WI38 (cell line): ENCODE measurements at regions not wholly inside any gene's neighbourhood (a gene's known extent, or its start where the extent isn't known, plus 50 kb on each side); places are given as distances from the start of the nearest gene placed in this dataset.

Experiments
- H3K4me3 ChIP-seq: 2 replicates; pipeline ENCODE4 v1.5.1; 2011; ENCODE audit warnings: low read depth, mild to moderate bottlenecking, control low read depth, low read length
- TF ChIP-seq, protein P1 (sequence below): IDR thresholded peaks from 2 replicates; pipeline ENCODE4 v1.5.1; 2012; ENCODE audit warnings: low read depth, mild to moderate bottlenecking, control low read depth, low read length

GRCh38 chr4:18524667-18525066 is 503.1 kb upstream of the LCORL start:
- no peak overlapping the region for H3K4me3 ChIP-seq
- TF ChIP-seq, protein P1, sequence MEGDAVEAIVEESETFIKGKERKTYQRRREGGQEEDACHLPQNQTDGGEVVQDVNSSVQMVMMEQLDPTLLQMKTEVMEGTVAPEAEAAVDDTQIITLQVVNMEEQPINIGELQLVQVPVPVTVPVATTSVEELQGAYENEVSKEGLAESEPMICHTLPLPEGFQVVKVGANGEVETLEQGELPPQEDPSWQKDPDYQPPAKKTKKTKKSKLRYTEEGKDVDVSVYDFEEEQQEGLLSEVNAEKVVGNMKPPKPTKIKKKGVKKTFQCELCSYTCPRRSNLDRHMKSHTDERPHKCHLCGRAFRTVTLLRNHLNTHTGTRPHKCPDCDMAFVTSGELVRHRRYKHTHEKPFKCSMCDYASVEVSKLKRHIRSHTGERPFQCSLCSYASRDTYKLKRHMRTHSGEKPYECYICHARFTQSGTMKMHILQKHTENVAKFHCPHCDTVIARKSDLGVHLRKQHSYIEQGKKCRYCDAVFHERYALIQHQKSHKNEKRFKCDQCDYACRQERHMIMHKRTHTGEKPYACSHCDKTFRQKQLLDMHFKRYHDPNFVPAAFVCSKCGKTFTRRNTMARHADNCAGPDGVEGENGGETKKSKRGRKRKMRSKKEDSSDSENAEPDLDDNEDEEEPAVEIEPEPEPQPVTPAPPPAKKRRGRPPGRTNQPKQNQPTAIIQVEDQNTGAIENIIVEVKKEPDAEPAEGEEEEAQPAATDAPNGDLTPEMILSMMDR = no peak

DNA sequence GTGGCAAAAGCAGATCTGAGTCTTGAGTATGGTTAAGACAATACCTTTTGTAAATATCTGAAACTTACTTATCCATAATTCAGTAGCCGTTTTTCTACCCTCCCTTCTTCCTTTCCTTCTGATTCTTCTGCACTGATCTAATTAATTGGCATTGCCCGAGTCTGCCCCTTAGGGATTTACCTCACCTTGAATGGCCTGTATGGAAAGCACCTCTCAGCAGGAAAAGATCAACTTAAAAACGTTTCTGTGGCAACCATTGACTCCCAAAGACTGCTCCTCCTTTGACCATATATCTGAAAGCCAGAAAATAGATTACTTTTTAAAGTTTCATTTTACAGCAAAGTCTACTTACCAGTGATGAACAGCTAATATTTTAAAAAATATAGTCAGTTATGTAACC is 496.5 kb upstream of the LCORL start:
- H3K4me3 ChIP-seq = no peak overlapping the region
- TF ChIP-seq, protein P1 = no peak

GRCh38 chr4:18513861-18514260 is 492.3 kb upstream of the LCORL start:
- TF ChIP-seq, protein P1 = no peak
- no peak overlapping the region for H3K4me3 ChIP-seq

DNA sequence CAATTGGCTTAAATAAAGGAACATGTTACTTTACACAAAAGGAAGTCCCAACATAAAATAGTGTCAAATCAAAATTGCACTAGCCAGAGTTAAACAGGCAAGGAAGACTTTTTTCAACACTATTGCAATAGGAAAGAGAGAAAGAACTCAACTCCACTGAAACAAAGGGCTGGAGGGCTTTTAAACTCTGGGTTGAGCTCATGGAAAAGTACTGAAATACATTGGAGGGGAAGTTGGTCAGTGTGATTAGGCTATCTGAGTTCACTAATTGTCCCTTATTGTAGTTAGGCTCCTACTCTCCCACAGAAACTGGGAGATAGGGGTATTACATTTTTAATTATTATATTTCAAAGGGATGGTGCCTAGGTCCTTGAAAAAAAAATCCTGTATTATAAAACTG is 491.2 kb upstream of the LCORL start:
- no peak overlapping the region for H3K4me3 ChIP-seq
- TF ChIP-seq, protein P1 = no peak

- no peak overlapping the region for H3K4me3 ChIP-seq
- TF ChIP-seq, protein P1 = no peak
These were observed 490.2 kb upstream of the LCORL start for GRCh38 chr4:18511727-18512126.

DNA sequence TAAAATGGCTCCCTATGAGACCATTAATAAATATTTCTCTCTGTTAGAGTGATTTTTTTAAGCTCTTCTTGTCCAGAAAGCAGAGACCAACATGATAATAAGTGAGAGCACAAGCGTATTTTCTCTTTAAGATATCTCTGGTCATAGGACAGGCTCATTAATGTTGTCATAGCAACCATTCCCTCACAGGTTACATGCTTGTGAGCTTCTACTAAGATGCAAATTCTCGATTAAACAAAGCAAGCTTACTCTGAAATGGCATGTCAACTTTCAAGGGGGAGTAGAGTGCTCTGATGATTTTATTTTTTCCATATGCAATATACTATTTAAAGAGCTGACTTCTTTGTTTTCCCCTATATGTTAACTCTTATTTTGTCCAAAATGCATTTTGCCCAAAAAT is 487.2 kb upstream of the LCORL start:
- TF ChIP-seq, protein P1 = no peak

GRCh38 chr4:18480928-18481327 is 459.4 kb upstream of the LCORL start:
- no peak overlapping the region for H3K4me3 ChIP-seq
- TF ChIP-seq, protein P1 = no peak

More for the DNA sequence above, 487.2 kb upstream of the LCORL start:
- no peak overlapping the region for H3K4me3 ChIP-seq
